GM12878 (cell line): ENCODE measurements at regions not wholly inside any gene's neighbourhood (a gene's known extent, or its start where the extent isn't known, plus 50 kb on each side); places are given as distances from the start of the nearest gene placed in this dataset.

Experiments used
- ATAC-seq: fragments of 200-7000 bp; cut with Tn5 transposase; 3 replicates; pipeline ENCODE4 v1.9.1; 2020; ENCODE audit warnings: mild to moderate bottlenecking, moderate library complexity
- BruUV-seq: library from RNA; stranded (reverse); fragments of 400-500 nt; replicated peaks from 2 replicates; lab custom pipeline; 2021; lab: Mats Ljungman, UMichigan
- CTCF ChIA-PET: fragments of 300-600 bp; sonication (Branson Sonifier 250); formaldehyde crosslinking; extraction: SDS; loops from one replicate; lab custom pipeline; 2021; ENCODE audit warnings: inconsistent platforms; lab: Yijun Ruan, JAX
- POLR2A ChIA-PET: fragments of 350-600 bp; formaldehyde crosslinking; extraction: SDS; loops from one replicate; lab custom pipeline; 2021; ENCODE audit warnings: inconsistent platforms; lab: Charles Lee
- RAD21 ChIA-PET: fragments of 300-600 bp; sonication (Branson Sonifier 250); formaldehyde crosslinking; loops from one replicate; lab custom pipeline; 2023; ENCODE audit warnings: antibody characterized with exemption; ENCODE audit not compliant: unreplicated experiment; lab: Charles Lee
- SMC1A ChIA-PET: fragments of 300-600 bp; sonication (Branson Sonifier 250); formaldehyde crosslinking; loops from one replicate; lab custom pipeline; 2023; ENCODE audit not compliant: unreplicated experiment, uncharacterized antibody; lab: Charles Lee
- DNase-seq: peaks from one replicate; pipeline ENCODE4 v3.0.0-alpha.2; 2011; ENCODE audit warnings: low read depth, low spot score
- FAIRE-seq: peaks from 3 replicates; lab custom pipeline; 2011; peaks lifted over from hg19 to GRCh38; lab: Jason Lieb, UNC
- H2AFZ ChIP-seq: 2 replicates; pipeline ENCODE4 v1.6.0; 2011; ENCODE audit warnings: low read depth, low read length, control low read depth; ENCODE audit not compliant: control insufficient read depth
- H3K27ac ChIP-seq: 2 replicates; pipeline ENCODE4 v1.5.1; 2011; ENCODE audit warnings: control low read depth; ENCODE audit not compliant: control insufficient read depth, insufficient read depth
- H3K27me3 ChIP-seq, 2 experiments: replicated peaks in 1 of 2; 2 replicates each; pipeline versions ENCODE4 v1.6.0 to v1.6.1; 2011; ENCODE audit warnings: low read length in 1 of 2; ENCODE audit not compliant: control insufficient read depth in 2 of 2, insufficient read depth in 2 of 2
- H3K36me3 ChIP-seq, 2 experiments: 2 replicates each; pipeline ENCODE4 v1.5.1; 2011; ENCODE audit warnings: low read length in 1 of 2; ENCODE audit not compliant: control insufficient read depth in 2 of 2, insufficient read depth in 2 of 2
- H3K4me1 ChIP-seq: 2 replicates; pipeline ENCODE4 v1.6.1; 2011; ENCODE audit warnings: mild to moderate bottlenecking, low read length, moderate library complexity, mixed read lengths; ENCODE audit not compliant: control insufficient read depth, insufficient read depth
- H3K4me2 ChIP-seq: 2 replicates; pipeline ENCODE4 v1.6.0; 2011; ENCODE audit warnings: control low read depth; ENCODE audit not compliant: control insufficient read depth, insufficient read depth
- H3K4me3 ChIP-seq: fragments of 200-600 bp; sonication (generic); 2 replicates; pipeline ENCODE4 v1.5.1; 2016
- H3K79me2 ChIP-seq: 2 replicates; pipeline ENCODE4 v1.6.0; 2011; ENCODE audit warnings: low read length; ENCODE audit not compliant: control insufficient read depth, insufficient read depth
- H3K9ac ChIP-seq: 2 replicates; pipeline ENCODE4 v1.8.0; 2011; ENCODE audit warnings: low read length, control low read depth, mixed read lengths; ENCODE audit not compliant: control insufficient read depth, insufficient read depth
- H3K9me3 ChIP-seq: replicated peaks from 3 replicates; pipeline ENCODE4 v1.5.1; 2011; ENCODE audit warnings: mild to moderate bottlenecking, low read length; ENCODE audit not compliant: control insufficient read depth, insufficient read depth
- H4K20me1 ChIP-seq: 2 replicates; pipeline ENCODE4 v1.6.0; 2011; ENCODE audit not compliant: control insufficient read depth, insufficient read depth
- CEBPB ChIP-seq, 2 experiments: fragments of 150-350 bp in 1 of 2; IDR thresholded peaks; 2 replicates each; pipeline ENCODE4 v1.6.1; 2012 to 2014; ENCODE audit warnings: low read depth in 2 of 2, low read length in 2 of 2, borderline replicate concordance in 1 of 2, inconsistent platforms in 1 of 2
- CREB1 ChIP-seq: IDR thresholded peaks from 2 replicates; pipeline ENCODE4 v1.6.1; 2012; ENCODE audit warnings: low read depth, mild to moderate bottlenecking, inconsistent platforms
- ESRRA ChIP-seq: IDR thresholded peaks from 2 replicates; pipeline ENCODE4 v1.6.1; 2012; ENCODE audit warnings: mild to moderate bottlenecking, low read length, improper control_type of control experiment
- EZH2 ChIP-seq: IDR thresholded peaks from 2 replicates; pipeline ENCODE4 v1.6.1; 2012; ENCODE audit warnings: low read depth, mild to moderate bottlenecking, control low read depth, inconsistent platforms, low read length, borderline replicate concordance; ENCODE audit not compliant: control insufficient read depth
- IKZF2 ChIP-seq, 2 experiments: fragments of 450-650 bp; IDR thresholded peaks; 2 replicates each; pipeline ENCODE4 v1.6.1; 2017; ENCODE audit warnings: mild to moderate bottlenecking in 2 of 2, moderate library complexity in 2 of 2
- JUNB ChIP-seq: IDR thresholded peaks from 2 replicates; pipeline ENCODE4 v1.6.1; 2016; ENCODE audit warnings: antibody characterized with exemption, mild to moderate bottlenecking
- NBN ChIP-seq: fragments of 450-650 bp; IDR thresholded peaks from 2 replicates; pipeline ENCODE4 v1.6.1; 2016
- NR2F1 ChIP-seq: fragments of 450-650 bp; conservative IDR thresholded peaks from 2 replicates; pipeline ENCODE4 v1.6.1; 2017; ENCODE audit warnings: mild to moderate bottlenecking
- PAX5 ChIP-seq: IDR thresholded peaks from 2 replicates; pipeline ENCODE4 v1.6.1; 2011; ENCODE audit warnings: low read depth, low read length, borderline replicate concordance
- SMC3 ChIP-seq: IDR thresholded peaks from 2 replicates; pipeline ENCODE4 v1.6.1; 2011; ENCODE audit warnings: low read length, improper control_type of control experiment, borderline replicate concordance
- STAT1 ChIP-seq: fragments of 450-650 bp; conservative IDR thresholded peaks from 2 replicates; pipeline ENCODE4 v1.6.1; 2014; ENCODE audit warnings: antibody characterized with exemption, mild to moderate bottlenecking
- ZNF217 ChIP-seq: fragments of 450-650 bp; IDR thresholded peaks from 2 replicates; pipeline ENCODE4 v1.6.1; 2017; ENCODE audit warnings: antibody characterized with exemption, mild to moderate bottlenecking
- ZNF622 ChIP-seq: fragments of 450-650 bp; IDR thresholded peaks from 2 replicates; pipeline ENCODE4 v1.6.1; 2017; ENCODE audit warnings: mild to moderate bottlenecking, inconsistent platforms
- ZZZ3 ChIP-seq: IDR thresholded peaks from 2 replicates; pipeline ENCODE4 v1.6.1; 2011; ENCODE audit warnings: low read depth; ENCODE audit not compliant: control insufficient read depth, insufficient read length
- WGBS: methylation state at CpG from one replicate; pipeline ENCODE4 v1.1.6; 2016; ENCODE audit warnings: low lambda C conversion rate; ENCODE audit not compliant: insufficient replicate concordance, insufficient coverage; ENCODE audit errors: missing lambda C conversion rate; 5-methylcytosine and 5-hydroxymethylcytosine counted together
- in situ Hi-C: fragments of 300-500 bp; cut with MboI; formaldehyde crosslinking; loops from 9 replicates; pipeline ENCODE4 v1.14.3; 2018; ENCODE audit warnings: mixed read lengths
- intact Hi-C: fragments of 100-400 bp; cut with micrococcal nuclease; formaldehyde crosslinking; loops from one replicate; pipeline ENCODE4 v1.14.2; 2022; ENCODE audit not compliant: unreplicated experiment
- TF ChIP-seq, protein P1 (sequence below): fragments of 450-650 bp; IDR thresholded peaks from 2 replicates; pipeline ENCODE4 v1.6.1; 2017; ENCODE audit warnings: mild to moderate bottlenecking, moderate library complexity
- TF ChIP-seq, protein P2 (sequence below): fragments of 450-650 bp; IDR thresholded peaks from 2 replicates; pipeline ENCODE4 v1.6.1; 2017; ENCODE audit warnings: mild to moderate bottlenecking, moderate library complexity
- TF ChIP-seq, protein P3 (sequence below): fragments of 450-650 bp; IDR thresholded peaks from 2 replicates; pipeline ENCODE4 v1.6.1; 2017; ENCODE audit warnings: antibody characterized with exemption, mild to moderate bottlenecking, moderate library complexity

DNA sequence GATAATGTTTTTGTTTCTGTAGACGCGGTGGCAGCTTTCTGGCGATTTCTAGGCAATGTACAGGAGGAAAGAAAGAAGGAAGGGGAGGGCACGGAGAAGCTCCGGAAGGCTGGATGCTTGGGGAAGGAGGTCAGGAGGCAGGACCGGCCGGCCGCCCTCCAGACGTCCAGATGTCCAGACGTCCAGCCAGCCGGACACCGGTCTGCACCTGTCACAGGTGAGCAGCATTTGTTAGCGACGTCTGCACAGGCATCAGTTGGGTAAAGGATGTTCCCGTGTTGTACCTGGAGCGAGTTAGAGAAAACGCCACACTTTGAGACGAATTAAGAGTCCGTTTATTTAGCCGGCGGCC, 90.0 kb upstream of the PPP2R3B start:
- intact Hi-C loops = no loop called here
- TF ChIP-seq ZNF217 = no peak
- TF ChIP-seq SMC3 = no peak
- TF ChIP-seq CEBPB (IDR thresholded peaks at IDR 0.05; ENCODE audit: borderline replicate concordance in 1 of 2, low read depth in 2 of 2, low read length in 2 of 2) = no peak
- TF ChIP-seq ZNF622 = no peak
- TF ChIP-seq, protein P1, sequence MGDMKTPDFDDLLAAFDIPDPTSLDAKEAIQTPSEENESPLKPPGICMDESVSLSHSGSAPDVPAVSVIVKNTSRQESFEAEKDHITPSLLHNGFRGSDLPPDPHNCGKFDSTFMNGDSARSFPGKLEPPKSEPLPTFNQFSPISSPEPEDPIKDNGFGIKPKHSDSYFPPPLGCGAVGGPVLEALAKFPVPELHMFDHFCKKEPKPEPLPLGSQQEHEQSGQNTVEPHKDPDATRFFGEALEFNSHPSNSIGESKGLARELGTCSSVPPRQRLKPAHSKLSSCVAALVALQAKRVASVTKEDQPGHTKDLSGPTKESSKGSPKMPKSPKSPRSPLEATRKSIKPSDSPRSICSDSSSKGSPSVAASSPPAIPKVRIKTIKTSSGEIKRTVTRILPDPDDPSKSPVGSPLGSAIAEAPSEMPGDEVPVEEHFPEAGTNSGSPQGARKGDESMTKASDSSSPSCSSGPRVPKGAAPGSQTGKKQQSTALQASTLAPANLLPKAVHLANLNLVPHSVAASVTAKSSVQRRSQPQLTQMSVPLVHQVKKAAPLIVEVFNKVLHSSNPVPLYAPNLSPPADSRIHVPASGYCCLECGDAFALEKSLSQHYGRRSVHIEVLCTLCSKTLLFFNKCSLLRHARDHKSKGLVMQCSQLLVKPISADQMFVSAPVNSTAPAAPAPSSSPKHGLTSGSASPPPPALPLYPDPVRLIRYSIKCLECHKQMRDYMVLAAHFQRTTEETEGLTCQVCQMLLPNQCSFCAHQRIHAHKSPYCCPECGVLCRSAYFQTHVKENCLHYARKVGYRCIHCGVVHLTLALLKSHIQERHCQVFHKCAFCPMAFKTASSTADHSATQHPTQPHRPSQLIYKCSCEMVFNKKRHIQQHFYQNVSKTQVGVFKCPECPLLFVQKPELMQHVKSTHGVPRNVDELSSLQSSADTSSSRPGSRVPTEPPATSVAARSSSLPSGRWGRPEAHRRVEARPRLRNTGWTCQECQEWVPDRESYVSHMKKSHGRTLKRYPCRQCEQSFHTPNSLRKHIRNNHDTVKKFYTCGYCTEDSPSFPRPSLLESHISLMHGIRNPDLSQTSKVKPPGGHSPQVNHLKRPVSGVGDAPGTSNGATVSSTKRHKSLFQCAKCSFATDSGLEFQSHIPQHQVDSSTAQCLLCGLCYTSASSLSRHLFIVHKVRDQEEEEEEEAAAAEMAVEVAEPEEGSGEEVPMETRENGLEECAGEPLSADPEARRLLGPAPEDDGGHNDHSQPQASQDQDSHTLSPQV = no peak
- TF ChIP-seq IKZF2 (IDR thresholded peaks at IDR 0.05) = no peak
- no peak for TF ChIP-seq EZH2
- no peak for TF ChIP-seq PAX5
- TF ChIP-seq, protein P2, sequence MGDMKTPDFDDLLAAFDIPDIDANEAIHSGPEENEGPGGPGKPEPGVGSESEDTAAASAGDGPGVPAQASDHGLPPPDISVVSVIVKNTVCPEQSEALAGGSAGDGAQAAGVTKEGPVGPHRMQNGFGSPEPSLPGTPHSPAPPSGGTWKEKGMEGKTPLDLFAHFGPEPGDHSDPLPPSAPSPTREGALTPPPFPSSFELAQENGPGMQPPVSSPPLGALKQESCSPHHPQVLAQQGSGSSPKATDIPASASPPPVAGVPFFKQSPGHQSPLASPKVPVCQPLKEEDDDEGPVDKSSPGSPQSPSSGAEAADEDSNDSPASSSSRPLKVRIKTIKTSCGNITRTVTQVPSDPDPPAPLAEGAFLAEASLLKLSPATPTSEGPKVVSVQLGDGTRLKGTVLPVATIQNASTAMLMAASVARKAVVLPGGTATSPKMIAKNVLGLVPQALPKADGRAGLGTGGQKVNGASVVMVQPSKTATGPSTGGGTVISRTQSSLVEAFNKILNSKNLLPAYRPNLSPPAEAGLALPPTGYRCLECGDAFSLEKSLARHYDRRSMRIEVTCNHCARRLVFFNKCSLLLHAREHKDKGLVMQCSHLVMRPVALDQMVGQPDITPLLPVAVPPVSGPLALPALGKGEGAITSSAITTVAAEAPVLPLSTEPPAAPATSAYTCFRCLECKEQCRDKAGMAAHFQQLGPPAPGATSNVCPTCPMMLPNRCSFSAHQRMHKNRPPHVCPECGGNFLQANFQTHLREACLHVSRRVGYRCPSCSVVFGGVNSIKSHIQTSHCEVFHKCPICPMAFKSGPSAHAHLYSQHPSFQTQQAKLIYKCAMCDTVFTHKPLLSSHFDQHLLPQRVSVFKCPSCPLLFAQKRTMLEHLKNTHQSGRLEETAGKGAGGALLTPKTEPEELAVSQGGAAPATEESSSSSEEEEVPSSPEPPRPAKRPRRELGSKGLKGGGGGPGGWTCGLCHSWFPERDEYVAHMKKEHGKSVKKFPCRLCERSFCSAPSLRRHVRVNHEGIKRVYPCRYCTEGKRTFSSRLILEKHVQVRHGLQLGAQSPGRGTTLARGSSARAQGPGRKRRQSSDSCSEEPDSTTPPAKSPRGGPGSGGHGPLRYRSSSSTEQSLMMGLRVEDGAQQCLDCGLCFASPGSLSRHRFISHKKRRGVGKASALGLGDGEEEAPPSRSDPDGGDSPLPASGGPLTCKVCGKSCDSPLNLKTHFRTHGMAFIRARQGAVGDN = no peak
- TF ChIP-seq, protein P3, sequence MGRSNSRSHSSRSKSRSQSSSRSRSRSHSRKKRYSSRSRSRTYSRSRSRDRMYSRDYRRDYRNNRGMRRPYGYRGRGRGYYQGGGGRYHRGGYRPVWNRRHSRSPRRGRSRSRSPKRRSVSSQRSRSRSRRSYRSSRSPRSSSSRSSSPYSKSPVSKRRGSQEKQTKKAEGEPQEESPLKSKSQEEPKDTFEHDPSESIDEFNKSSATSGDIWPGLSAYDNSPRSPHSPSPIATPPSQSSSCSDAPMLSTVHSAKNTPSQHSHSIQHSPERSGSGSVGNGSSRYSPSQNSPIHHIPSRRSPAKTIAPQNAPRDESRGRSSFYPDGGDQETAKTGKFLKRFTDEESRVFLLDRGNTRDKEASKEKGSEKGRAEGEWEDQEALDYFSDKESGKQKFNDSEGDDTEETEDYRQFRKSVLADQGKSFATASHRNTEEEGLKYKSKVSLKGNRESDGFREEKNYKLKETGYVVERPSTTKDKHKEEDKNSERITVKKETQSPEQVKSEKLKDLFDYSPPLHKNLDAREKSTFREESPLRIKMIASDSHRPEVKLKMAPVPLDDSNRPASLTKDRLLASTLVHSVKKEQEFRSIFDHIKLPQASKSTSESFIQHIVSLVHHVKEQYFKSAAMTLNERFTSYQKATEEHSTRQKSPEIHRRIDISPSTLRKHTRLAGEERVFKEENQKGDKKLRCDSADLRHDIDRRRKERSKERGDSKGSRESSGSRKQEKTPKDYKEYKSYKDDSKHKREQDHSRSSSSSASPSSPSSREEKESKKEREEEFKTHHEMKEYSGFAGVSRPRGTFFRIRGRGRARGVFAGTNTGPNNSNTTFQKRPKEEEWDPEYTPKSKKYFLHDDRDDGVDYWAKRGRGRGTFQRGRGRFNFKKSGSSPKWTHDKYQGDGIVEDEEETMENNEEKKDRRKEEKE = no peak
- no peak for TF ChIP-seq ZZZ3
- no peak for TF ChIP-seq JUNB
- TF ChIP-seq NBN = no peak
- TF ChIP-seq STAT1 = no peak
- TF ChIP-seq ESRRA = no peak
- no peak for TF ChIP-seq CREB1
- TF ChIP-seq NR2F1 = no peak

More for the DNA sequence above, 90.0 kb upstream of the PPP2R3B start:
- in situ Hi-C loops = no loop called here
- ChIA-PET SMC1A (no interaction called here), CTCF (no interaction called here), POLR2A (no interaction called here), RAD21 (no interaction called here)
- Histone ChIP-seq H3K4me1 (no peaks in the 10 kb centered on the region), H3K27ac (no peak overlapping the region), H4K20me1 (no peaks in the 10 kb centered on the region), H3K27me3 (no peaks in the 10 kb centered on the region), H3K4me3 (no peak overlapping the region), H3K9ac (no peak overlapping the region), H3K36me3 (no peaks in the 10 kb centered on the region), H3K9me3 (peaks cover 1% of the 10 kb centered on the region; the same call in 1 of the 3 replicates), H3K79me2 (no peaks in the 10 kb centered on the region), H2AFZ (no peak overlapping the region), H3K4me2 (no peak overlapping the region)
- FAIRE-seq (no peak), ATAC-seq (no peak), DNase-seq (no peak)
- 76% methylated on average over 21 of the region's 21 CpGs for WGBS
- no TSS peak for BruUV-seq
